HG02610 (cell line): ENCODE measurements at regions not wholly inside any gene's neighbourhood (a gene's known extent, or its start where the extent isn't known, plus 50 kb on each side); places are given as distances from the start of the nearest gene placed in this dataset.
A peak's percentile ranks its signal among the peaks of the same experiment; 100 is the strongest.
"Not testable (repeated sequence)": the region's sequence is repeated elsewhere in the genome, so short reads cannot be mapped to it uniquely, and the experiment has no call there.

Experiments
- ATAC-seq: cut with Tn5 transposase; IDR thresholded peaks from one replicate; pipeline ENCODE4 v1.9.1; 2021; ENCODE audit warnings: mild to moderate bottlenecking, moderate library complexity; ENCODE audit not compliant: unreplicated experiment

DNA sequence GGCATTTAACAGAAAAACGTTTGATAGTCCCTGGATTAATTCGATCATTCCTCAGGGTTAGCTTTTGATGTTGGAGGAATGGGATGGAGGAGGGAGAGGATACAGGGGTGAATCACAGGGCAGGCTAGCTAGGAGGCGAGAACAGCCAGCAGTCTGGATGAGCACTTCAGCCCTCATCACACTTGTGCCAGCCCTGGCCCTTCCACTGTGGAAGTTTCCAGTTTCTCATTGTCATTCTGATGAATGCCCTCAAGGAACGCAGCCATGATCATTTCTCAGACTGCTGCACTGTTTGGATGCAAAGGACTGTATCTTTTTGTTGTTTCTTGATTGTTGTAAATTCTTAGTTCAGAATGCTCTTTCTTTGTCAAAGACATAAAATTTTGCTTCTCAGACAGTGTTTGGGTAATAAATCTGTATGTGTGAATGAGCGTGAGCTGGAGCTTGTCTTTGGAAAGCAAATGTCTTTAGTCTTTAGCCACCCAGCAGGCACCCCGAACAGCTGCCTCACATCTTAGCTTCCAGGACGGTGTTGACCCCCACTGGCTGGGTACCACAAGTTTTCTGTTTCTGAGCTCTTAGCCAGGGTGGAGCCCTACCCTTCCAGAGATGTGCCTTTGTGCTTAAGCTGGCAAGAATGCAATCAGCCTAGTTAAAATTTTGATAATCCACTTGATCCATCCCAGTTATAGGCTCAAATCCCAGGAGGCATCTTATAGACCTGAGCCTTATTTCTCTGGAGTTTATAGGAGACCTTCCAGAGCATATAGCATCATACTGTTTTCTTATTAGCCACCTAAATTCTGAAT is 121.1 kb downstream of the PDCD6IP start:
- ATAC-seq = no peak

DNA sequence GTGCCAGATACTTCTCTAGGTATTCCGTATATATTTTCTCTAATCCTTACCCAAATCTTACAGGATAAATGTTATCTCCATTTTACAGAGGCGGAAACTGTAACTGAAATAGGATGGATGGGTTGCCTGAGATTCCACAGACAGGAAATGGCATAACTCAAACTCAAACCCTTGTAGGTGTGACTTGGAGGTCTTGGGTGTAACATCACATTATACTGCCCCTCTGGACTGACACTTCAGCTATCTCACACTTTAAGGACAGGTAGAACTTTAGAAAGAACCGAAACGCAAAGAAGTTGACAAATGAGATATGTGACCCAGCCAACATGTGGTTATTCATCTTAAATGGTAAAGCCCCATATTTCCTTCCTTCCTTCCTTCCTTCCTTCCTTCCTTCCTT is 122.1 kb downstream of the PDCD6IP start:
- ATAC-seq = no peak

DNA sequence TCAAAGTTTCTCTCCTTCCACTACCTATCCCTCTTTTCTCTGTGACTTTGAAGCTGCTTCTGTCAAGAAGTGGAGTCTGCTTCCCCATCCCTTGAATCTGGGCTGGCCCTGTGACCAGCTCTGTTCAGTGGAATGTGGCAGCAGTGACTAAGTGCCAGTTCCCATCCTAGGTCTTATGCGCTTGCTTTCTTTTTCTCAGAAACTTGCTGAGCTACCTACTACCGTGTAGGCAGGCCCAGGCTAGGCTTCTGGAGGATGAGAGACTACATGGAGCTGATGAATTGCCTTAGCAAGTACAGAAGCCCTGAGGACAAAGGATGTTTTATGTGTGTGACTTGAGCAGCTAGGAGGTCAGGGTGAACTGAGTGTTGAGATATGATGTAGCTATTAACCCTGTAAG is 123.2 kb downstream of the PDCD6IP start:
- no peak for ATAC-seq

DNA sequence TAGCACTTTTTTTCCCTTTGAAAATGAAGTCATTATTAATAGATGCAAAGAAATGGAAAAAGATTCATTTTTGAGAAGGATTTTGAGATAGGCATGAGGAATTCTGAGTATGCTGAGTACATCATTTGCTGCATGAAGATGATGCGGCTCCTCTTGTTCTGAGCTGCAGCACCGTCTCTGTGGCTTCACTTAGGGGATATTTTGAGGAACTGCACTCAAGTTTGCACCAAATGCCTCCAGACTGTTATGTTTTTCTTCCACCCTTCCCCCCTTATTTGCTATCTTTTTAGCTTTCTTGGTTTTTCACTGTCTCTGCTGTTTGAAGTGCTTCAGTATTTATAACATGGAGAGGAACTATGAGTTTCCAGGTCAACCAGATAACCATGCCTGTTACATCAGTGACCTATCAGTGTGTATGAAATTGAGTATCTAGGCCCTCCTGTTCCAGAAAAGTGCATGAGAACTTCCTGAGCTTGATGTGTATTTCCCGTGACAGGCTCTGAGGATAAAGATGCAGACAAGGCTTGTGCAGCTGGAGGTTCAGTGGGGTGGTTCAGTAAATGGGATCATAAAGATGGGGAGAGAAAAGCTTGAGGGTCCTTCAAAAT is 128.7 kb downstream of the PDCD6IP start:
- ATAC-seq = no peak

DNA sequence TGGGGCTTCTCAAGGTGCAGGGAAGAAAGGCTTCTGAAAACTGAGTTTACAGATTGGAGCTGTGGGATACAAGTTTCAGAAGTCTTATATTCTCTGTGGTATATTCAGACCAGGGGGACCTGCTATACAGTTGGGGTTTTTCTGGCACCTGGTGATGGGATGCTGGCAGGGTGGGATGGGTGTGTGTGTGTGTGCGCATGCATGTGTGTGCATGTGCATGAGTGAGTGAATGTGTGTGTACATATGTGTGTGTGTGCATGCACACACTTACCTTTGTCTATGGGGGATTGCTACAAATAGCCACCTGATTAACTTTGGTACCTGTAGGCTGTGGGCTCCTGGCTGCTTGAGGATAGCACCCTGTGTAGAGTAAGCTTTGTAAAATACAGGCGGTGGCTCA is 131.4 kb downstream of the PDCD6IP start:
- no peak for ATAC-seq

DNA sequence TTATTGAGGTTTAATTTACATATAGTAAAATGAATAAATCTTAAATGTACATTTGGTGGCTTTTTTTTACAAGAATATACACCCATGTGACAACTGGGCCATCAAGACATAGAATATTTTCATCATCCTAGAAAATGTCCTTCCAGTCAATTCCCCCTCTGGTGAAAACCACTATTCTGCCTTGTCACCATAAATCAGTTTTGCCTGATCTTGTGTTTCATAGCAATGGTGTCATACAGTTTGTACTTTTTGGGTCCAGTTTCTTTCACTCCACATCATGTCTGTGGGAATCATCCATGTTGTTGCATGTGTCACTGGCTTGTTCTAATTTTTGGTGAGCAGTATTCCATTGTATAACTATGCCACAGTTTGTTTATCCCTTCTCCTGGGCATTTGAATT is 133.1 kb downstream of the PDCD6IP start:
- ATAC-seq = no peak

DNA sequence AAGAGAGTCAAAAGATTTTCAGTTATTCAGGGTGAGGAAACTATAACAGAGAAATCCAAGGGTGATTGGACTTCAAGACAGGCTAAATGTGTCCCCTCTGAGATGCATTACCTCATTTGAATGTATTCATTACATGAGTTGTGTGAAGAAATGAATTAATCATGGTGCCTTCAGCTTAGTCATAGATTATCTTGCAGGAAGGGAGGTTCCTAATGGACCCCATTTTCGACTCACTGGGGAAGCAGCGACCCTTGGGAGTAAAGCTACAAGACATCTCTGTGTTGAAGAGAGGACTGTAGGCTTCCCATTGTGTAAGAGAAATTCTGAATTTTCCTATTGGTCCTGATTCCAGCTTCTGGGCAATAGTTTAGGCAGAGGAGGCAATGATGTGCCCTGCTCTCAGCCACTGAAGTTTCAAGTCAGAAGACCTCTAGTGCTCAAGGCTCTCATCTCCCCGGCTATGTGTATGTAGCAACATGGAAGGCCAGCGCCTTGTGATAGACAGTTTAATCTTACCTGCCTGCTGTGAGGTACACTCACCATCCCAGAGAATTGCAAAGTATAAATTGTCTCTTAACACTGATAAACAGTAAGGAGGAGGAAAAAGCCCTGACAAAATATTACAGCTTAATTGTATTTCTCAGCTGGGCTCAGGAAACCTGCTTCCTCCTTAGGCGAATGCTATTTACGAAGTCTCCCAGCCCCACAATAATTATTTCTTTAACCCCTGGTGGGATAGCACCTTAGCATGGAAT is 133.8 kb downstream of the PDCD6IP start:
- no peak for ATAC-seq

DNA sequence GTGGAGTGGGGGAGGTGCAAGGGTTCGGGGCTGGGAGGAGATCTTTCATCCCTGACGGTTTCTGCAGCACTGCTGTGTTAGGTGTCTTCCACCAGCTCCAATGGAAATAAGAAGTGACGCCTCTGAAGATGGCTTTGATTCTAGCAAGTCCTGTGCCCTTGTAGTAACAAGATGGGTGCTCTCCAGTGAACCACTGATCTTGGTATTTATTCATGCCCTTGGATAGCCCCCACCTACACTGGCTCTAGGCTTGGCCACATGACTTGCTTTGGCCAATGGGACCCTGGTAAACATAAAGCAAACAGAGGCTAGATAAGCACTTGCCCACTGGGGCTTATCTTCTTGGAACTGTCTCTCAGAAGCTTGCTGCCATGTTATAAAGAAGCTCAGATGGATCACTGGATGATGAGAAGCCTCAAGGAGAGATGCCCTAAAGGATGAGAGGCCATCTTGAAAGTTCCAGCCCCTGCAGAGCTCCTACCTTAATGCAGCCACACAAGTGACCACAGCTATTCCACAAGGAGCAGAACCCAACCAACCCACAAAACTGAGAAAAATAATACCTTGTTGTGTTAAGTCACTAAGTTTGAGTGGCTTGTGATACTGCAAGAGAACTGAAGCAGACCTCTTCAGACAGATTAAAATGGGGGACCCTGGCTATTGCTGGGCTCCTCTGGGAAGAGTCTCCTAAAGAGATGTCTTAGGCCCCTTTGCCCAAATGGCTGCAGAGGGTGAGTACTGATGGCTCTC is 137.9 kb downstream of the PDCD6IP start:
- ATAC-seq = no peak

DNA sequence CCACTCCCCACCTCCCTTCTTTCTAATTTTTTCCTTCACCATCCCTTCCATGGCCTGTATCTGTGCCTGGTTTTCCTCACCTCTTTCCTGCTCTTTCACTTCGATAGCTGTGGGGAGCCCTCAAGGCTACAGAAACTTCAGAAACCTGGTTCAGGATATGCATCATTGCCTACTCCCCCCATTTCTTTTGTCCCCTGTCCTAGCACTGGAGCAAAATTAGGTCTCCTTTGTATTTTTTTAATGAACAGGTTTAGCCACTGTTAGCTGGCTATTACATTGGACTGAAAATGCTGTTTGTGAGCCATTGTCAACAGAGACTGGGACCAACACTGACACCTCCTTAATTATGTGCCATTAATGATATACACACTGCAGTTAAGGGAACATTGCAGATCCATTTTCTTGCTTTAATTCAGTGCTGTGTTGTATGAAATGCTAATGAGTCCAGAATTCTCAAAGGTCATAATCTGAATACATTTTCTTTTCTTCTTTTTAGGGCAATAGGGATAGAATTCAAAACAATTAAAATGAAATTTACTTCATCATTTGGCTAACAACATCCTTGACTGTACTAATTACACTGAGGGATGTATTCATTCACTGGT is 138.6 kb downstream of the PDCD6IP start:
- ATAC-seq = no peak

DNA sequence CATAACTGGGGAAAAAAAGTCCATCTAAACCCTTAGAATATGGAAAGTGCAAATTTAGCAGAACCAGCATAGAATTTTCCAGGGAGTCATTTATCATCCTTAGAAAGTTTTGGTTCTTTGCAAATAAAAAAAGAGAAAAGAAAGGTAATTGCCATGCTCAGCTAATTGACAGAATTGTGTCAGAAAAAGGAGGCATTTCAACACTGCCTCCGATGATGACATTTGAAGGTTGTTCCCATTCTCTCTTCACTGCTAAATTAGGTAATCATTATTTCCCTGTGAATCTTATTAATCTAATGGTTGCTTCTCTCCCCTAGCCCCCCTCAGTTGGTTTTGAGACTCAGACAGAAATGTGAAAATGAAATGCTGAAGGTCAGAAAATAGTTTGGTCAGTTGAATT is 139.2 kb downstream of the PDCD6IP start:
- ATAC-seq = no peak

DNA sequence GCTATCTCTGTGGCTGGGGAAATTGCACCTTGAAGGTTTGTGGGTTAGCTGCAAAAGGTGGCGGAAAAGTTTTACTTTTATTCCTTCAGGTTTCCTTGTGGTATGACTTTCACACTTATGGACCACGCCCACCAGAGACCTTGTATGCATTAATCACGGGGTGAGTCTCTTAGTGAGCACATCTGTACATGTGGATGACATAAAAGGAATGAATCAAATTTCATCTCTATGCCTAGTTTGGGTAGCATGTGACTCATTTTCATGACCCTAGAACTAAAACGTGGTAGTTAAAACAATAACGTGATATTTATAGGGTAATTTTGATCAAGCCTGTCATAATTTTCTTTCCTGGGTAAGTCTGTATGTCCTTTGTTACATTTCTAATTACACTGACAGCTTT is 141.7 kb downstream of the PDCD6IP start:
- ATAC-seq = no peak

DNA sequence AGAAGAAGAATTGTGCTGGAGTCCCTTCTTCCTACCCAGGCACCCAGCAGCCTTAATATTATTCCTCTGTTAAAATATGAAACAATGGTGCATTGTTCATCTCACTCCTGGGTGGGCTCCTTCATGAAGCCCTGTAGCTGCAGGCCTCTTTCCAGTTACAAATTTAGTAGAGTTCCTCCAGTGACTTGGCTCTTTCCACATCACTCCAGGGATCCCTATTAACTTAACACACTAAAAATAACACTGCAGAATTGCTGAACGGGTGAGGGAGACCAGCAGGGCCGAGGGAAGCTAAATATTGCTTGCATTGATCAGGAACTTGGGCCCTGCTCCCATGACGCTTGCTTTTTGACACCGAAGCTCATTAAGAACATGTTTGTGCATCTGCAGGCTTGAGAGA is 142.3 kb downstream of the PDCD6IP start:
- no peak for ATAC-seq

DNA sequence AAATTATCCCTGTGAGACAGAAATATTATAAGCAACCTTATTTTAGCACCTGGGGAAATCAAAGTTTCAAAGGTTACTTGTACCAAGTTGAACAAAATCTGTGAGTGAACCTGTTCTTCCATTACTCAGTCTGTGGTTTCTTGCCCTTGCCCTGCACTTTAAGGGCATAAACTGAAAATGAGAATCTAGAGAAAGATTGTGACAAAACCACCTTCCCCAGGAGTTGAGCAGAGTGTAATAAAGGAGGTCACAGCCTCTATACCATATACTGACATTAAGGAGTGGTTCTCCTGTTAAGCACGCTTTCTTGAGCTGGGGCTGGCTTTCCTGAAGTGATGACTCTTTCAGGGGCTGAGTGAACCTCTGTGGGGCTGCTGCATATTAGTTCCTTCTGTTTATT is 143.4 kb downstream of the PDCD6IP start:
- peak; percentile 47 for ATAC-seq

DNA sequence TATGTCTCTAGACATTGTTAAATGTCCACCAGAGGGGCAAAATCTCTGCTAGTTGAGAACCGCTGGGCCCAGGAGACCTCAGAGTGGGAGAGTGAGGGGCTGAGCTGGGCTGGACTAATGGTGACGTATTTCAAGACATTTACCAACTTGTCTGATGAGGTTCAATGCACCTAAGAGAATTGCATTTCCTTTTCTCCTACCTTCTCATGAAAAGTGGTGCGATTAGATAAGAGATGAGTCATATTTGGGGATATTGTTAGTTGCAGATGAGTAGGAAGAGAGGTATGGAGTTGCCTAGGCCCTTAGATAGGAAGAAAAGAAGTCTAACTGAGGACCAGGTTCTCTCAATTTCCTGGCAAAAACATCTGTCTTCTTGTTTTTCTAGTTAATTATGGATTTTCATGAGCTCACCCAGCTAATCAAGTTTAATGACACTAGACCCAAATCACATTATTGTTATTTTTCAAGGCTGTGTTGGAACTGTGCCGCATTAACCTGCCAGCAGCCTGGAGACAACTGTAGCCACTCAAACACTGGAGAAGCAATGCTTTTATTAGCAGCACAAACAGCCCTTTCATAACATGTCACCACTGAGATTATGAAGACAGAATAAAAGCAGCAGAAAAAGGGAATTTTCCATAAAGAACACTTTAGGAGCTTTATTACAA is 144.2 kb downstream of the PDCD6IP start:
- peak; percentile 45 for ATAC-seq

DNA sequence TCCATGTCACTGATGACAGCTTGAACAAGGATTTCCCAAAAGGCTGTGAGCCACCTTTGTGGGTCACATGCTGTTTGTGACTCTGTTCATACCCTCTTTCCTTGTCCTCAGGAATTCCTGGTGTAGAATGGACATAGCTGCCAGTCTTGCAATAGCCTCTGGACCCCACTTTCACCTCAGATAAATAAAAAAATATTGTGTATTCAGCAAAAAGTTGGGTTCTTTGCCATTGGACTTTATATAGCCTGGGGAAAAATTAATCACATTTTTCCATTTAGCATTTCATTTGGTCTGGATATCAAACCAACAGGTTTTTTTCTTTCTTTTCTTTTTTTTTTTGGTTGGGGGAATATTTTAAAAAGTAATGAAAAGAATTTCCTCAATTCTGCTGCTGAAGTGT is 144.8 kb downstream of the PDCD6IP start:
- ATAC-seq = no peak

DNA sequence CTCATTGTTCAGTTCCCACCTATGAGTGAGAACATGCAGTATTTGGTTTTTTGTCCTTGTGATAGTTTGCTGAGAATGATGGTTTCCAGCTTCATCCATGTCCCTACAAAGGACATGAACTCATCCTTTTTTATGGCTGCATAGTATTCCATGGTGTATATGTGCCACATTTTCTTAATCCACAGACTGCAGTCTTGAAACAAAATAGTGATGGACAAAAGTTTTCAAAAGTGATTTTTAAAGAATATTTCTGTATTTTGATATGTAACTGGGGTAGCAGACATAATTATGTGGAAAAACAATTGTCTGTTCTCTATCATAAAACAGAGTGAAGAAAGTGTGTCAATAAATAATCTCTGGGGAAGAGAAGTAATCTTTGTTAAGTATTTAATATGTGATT is 148.2 kb downstream of the PDCD6IP start:
- ATAC-seq = not testable (repeated sequence)

DNA sequence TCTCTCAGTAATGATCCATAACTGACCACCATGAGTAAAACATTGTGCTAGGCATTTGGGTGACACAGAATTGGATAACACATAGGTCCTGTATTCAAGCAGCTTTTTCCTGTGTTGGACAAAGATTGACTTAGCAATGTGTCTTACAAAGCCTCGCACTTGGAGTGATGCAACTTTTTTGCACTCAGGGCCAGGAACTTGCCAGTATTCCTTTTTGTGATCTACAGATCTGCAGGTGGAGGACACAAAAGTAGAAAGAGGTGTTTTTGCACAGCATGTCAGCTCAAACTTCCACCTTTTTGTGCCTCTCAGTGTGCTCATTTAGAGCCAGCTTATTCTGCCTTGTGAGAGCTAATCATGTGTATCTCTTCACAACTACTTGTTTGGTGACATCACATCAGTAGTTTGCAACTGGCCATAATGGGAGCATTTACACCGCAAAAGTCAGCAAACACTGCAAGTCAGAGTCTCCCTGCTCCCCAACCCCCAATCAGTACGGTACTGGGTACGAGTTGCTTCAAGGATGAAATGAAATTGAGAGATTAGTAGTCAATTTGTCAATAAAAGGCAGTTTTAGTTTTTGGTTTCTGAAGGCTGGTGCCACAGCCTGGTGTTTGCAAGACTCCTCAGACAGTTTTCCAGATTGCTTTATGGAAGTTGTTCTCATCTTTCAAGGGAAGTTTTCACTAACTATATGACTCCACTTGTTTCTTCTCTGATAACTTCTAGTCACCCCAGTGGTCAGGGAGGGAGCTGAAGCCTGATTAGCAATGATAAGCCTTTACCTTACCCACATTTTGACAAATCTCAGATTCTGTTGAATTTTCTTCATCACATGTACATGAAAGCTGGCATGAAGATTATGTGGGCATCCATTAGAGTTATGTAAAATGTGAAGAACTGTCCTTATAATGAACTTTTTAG is 149.1 kb downstream of the PDCD6IP start:
- ATAC-seq = no peak

DNA sequence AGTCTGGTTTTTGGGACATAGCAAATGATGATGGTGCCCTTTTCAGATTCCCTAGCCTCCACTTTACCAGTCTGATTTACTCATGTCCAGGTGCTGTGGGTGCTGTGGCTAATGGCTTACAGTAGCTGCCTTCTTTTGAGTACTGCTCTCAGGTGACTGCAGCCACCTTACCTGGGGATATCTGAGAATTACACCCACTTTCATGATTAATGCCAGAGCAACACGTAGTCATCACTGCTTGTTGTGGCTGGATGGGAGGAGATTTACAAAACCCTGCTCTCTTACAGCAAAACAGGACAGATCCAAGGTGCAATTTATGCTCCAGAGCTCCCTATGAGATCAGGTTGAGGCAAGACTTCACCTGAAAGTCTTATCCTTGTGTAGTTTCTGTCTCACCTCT is 150.6 kb downstream of the PDCD6IP start:
- no peak for ATAC-seq

DNA sequence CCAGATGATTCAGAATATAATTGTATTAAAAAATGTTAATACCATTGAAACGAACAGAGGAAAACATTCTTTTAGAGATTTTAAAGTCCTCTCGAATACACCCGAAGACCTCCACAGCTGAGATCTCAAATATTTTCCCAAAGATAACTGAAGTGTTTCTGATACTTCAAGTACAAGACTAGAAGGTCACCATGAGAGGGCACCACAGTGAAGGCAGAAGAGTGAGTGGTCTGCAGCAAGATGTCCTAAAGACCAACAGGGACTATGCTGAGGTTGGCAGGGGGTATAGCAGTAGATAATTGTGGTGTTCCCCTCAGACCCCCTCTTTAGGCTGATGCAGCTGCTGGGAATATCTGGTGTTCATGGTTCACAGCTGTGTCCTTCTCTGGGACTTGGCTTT is 156.5 kb downstream of the PDCD6IP start:
- no peak for ATAC-seq
